Endothelial cell of umbilical vein (primary cell): ENCODE measurements at regions not wholly inside any gene's neighbourhood (a gene's known extent, or its start where the extent isn't known, plus 50 kb on each side); places are given as distances from the start of the nearest gene placed in this dataset.

Source experiments
- BruUV-seq: library from RNA; stranded (reverse); fragments of 400-500 nt; replicated peaks from 2 replicates; lab custom pipeline; 2021; lab: Mats Ljungman, UMichigan
- CTCF ChIA-PET: fragments of 300-600, 350-600 bp; sonication (Branson Sonifier 250); formaldehyde crosslinking; loops from one replicate; lab custom pipeline; 2021; ENCODE audit warnings: antibody characterized with exemption, inconsistent platforms; lab: Charles Lee
- POLR2A ChIA-PET: fragments of 300-600, 350-600 bp; sonication (Branson Sonifier 250); formaldehyde crosslinking; loops from one replicate; lab custom pipeline; 2021; ENCODE audit warnings: antibody characterized with exemption, inconsistent platforms; lab: Charles Lee
- DNase-seq: peaks from one replicate; pipeline ENCODE4 v3.0.0-alpha.2; 2011; ENCODE audit warnings: low read depth, low spot score
- FAIRE-seq: peaks from 2 replicates; lab custom pipeline; 2011; peaks lifted over from hg19 to GRCh38; lab: Jason Lieb, UNC
- H2AFZ ChIP-seq: 2 replicates; pipeline ENCODE4 v1.6.0; 2012; ENCODE audit warnings: low read depth, low read length, control low read depth, inconsistent platforms
- H3K27ac ChIP-seq: 2 replicates; pipeline ENCODE4 v1.5.1; 2011; ENCODE audit warnings: low read depth, mild to moderate bottlenecking, control low read depth, low read length, moderate library complexity; ENCODE audit not compliant: insufficient read depth
- H3K27me3 ChIP-seq, 2 experiments: 2 replicates each; pipeline versions ENCODE4 v1.6.0 to v1.6.1; 2011; ENCODE audit warnings: low read length in 2 of 2, mixed read lengths in 1 of 2; ENCODE audit not compliant: control insufficient read depth in 2 of 2, insufficient read depth in 2 of 2
- H3K36me3 ChIP-seq, 2 experiments: 2 replicates in 1 of 2; 3 replicates in 1 of 2; pipeline ENCODE4 v1.5.1; 2011; ENCODE audit warnings: low read length in 2 of 2, mild to moderate bottlenecking in 1 of 2, moderate library complexity in 1 of 2; ENCODE audit not compliant: control insufficient read depth in 2 of 2, insufficient read depth in 2 of 2; ENCODE audit errors: extremely low read depth in 1 of 2
- H3K4me1 ChIP-seq: 3 replicates; pipeline ENCODE4 v1.5.1; 2011; ENCODE audit warnings: mild to moderate bottlenecking, low read length; ENCODE audit not compliant: control insufficient read depth, insufficient read depth; ENCODE audit errors: extremely low read depth
- H3K4me2 ChIP-seq: 2 replicates; pipeline ENCODE4 v1.6.1; 2011; ENCODE audit warnings: low read length, control low read depth, mixed read lengths; ENCODE audit not compliant: insufficient read depth
- H3K4me3 ChIP-seq, 3 experiments: fragments of 200-600 bp in 1 of 3; sonication (generic), shearing (Covaris generic) in 1 of 3; replicated peaks in 1 of 3; 2 replicates each; pipeline ENCODE4 v1.5.1; 2011 to 2016; ENCODE audit warnings: control low read depth in 3 of 3, low read length in 3 of 3, mild to moderate bottlenecking in 2 of 3, inconsistent platforms in 1 of 3, low read depth in 1 of 3, moderate library complexity in 1 of 3; ENCODE audit not compliant: insufficient read depth in 1 of 3
- H3K79me2 ChIP-seq: 2 replicates; pipeline ENCODE4 v1.6.0; 2012; ENCODE audit warnings: low read length, inconsistent platforms; ENCODE audit not compliant: control insufficient read depth, insufficient read depth
- H3K9ac ChIP-seq: replicated peaks from 2 replicates; pipeline ENCODE3; 2011; ENCODE audit warnings: low read length, control low read depth; ENCODE audit not compliant: insufficient read depth; ENCODE audit errors: extremely low read depth
- H3K9me1 ChIP-seq: replicated peaks from 3 replicates; pipeline ENCODE4 v1.6.0; 2011; ENCODE audit warnings: mild to moderate bottlenecking, low read length; ENCODE audit not compliant: control insufficient read depth, insufficient read depth; ENCODE audit errors: extremely low read depth
- H3K9me3 ChIP-seq: replicated peaks from 2 replicates; pipeline ENCODE4 v1.5.1; 2012; ENCODE audit warnings: low read length, inconsistent platforms; ENCODE audit not compliant: control insufficient read depth, insufficient read depth
- H4K20me1 ChIP-seq: replicated peaks from 2 replicates; pipeline ENCODE3; 2011; ENCODE audit warnings: mild to moderate bottlenecking, low read length; ENCODE audit not compliant: control insufficient read depth, insufficient read depth; ENCODE audit errors: extremely low read depth
- CTCF ChIP-seq, 2 donors: IDR thresholded peaks; 1 replicate in 1 of 2; 2 replicates in 1 of 2; pipeline ENCODE4 v1.5.1; 2011; ENCODE audit warnings: low read length in 2 of 2, mild to moderate bottlenecking in 2 of 2, moderate library complexity in 2 of 2, control low read depth in 1 of 2, inconsistent platforms in 1 of 2, low read depth in 1 of 2; ENCODE audit not compliant: insufficient read depth in 1 of 2; ENCODE audit errors: extremely low read depth in 1 of 2
- EZH2 ChIP-seq: IDR thresholded peaks from 2 replicates; pipeline ENCODE4 v1.6.1; 2012; ENCODE audit warnings: borderline replicate concordance, low read depth, mild to moderate bottlenecking, moderate library complexity, low read length, inconsistent platforms; ENCODE audit not compliant: severe bottlenecking
- FOS ChIP-seq: IDR thresholded peaks from 2 replicates; pipeline ENCODE4 v1.6.1; 2011; ENCODE audit warnings: mild to moderate bottlenecking, low read length, moderate library complexity, borderline replicate concordance; ENCODE audit not compliant: insufficient read depth
- GATA2 ChIP-seq: IDR thresholded peaks from 2 replicates; pipeline ENCODE4 v1.7.0; 2011; ENCODE audit warnings: low read depth, mild to moderate bottlenecking, moderate library complexity, mixed read lengths, low read length; ENCODE audit not compliant: insufficient read length, insufficient read depth
- JUN ChIP-seq: IDR thresholded peaks from 2 replicates; pipeline ENCODE4 v1.6.1; 2011; ENCODE audit warnings: borderline replicate concordance, low read depth; ENCODE audit not compliant: insufficient read length, insufficient read depth
- MAX ChIP-seq: IDR thresholded peaks from 2 replicates; pipeline ENCODE4 v1.6.1; 2011; ENCODE audit not compliant: insufficient read depth, insufficient read length
- MYC ChIP-seq: IDR thresholded peaks from one replicate; pipeline ENCODE4 v1.6.1; 2011; ENCODE audit warnings: mild to moderate bottlenecking, low read depth, low read length
- POLR2A ChIP-seq: IDR thresholded peaks from 2 replicates; pipeline ENCODE4 v1.6.1; 2012; ENCODE audit warnings: low read depth, mild to moderate bottlenecking, control low read depth, low read length
- POLR2AphosphoS5 ChIP-seq: IDR thresholded peaks from 2 replicates; pipeline ENCODE4 v1.6.1; 2012; ENCODE audit warnings: low read depth, mild to moderate bottlenecking, control low read depth, low read length, moderate library complexity; ENCODE audit not compliant: insufficient read depth
- dilution Hi-C: fragments of 300-500 bp; cut with MboI; formaldehyde crosslinking; loops from one replicate; pipeline ENCODE4 v1.15.0; 2019; ENCODE audit warnings: low sequenced_read_pairs; ENCODE audit not compliant: extremely low pct_ligation_motif_present
- intact Hi-C: fragments of 100-400 bp; cut with micrococcal nuclease; formaldehyde crosslinking; loops from one replicate; pipeline ENCODE4 v1.10.0; 2022

- no peaks in the 10 kb centered on the region for H3K79me2 ChIP-seq
- no peak overlapping the region for H2AFZ ChIP-seq
- H3K9me3 ChIP-seq, result no peaks in the 10 kb centered on the region
- CTCF ChIA-PET, result no interaction called here
- BruUV-seq, result no TSS peak
- no peak for TF ChIP-seq MAX
- no peak for TF ChIP-seq POLR2A
- no peak for TF ChIP-seq MYC
- TF ChIP-seq GATA2, result no peak
- no peak for TF ChIP-seq FOS
- no peak for TF ChIP-seq JUN
- TF ChIP-seq POLR2AphosphoS5, result no peak
- no peak for TF ChIP-seq CTCF (IDR thresholded peaks at IDR 0.05; ENCODE audit: extremely low read depth in 1 of 2, insufficient read depth in 1 of 2, low read depth in 1 of 2, low read length in 2 of 2)
- no peak for TF ChIP-seq EZH2
- H3K9me1 ChIP-seq, result no peaks in the 10 kb centered on the region
- H3K36me3 ChIP-seq, result no peaks in the 10 kb centered on the region
- H3K27ac ChIP-seq, result no peak overlapping the region
- no peak overlapping the region for H3K9ac ChIP-seq
- FAIRE-seq, result no peak
- H4K20me1 ChIP-seq, result no peaks in the 10 kb centered on the region
- no peak overlapping the region for H3K4me3 ChIP-seq
- intact Hi-C loops, result no loop called here
- no peak overlapping the region for H3K4me2 ChIP-seq
- dilution Hi-C loops, result no loop called here
- no peak for DNase-seq
- POLR2A ChIA-PET, result no interaction called here
- no peaks in the 10 kb centered on the region for H3K4me1 ChIP-seq
- H3K27me3 ChIP-seq, result no peaks in the 10 kb centered on the region
Observed at GRCh38 chr4:160826339-160826679, 1337.5 kb downstream of the FSTL5 start.
